HCT116 (cell line): ENCODE measurements at regions not wholly inside any gene's neighbourhood (a gene's known extent, or its start where the extent isn't known, plus 50 kb on each side); places are given as distances from the start of the nearest gene placed in this dataset.

Experiments
- CTCF ChIP-seq, 3 experiments: fragments of 200-600 bp in 1 of 3; sonication (generic) in 1 of 3; IDR thresholded peaks in 2 of 3; conservative IDR thresholded peaks in 1 of 3; 2 replicates each; pipeline ENCODE4 v1.5.1; 2012 to 2017; ENCODE audit warnings: low read depth in 2 of 3, low read length in 2 of 3, antibody characterized with exemption in 1 of 3, borderline replicate concordance in 1 of 3, control low read depth in 1 of 3, mild to moderate bottlenecking in 1 of 3, mixed read lengths in 1 of 3, mixed run types in 1 of 3, moderate library complexity in 1 of 3; ENCODE audit not compliant: insufficient read depth in 1 of 3
- EGR1 ChIP-seq: IDR thresholded peaks from 2 replicates; pipeline ENCODE4 v1.6.1; 2012; ENCODE audit warnings: low read depth
- EZH2 ChIP-seq: fragments of 200-600 bp; sonication (generic); IDR thresholded peaks from 2 replicates; pipeline ENCODE4 v1.6.1; 2017; ENCODE audit warnings: antibody characterized with exemption, mixed run types
- EZH2phosphoT487 ChIP-seq: fragments of 200-600 bp; IDR thresholded peaks from 2 replicates; pipeline ENCODE4 v1.6.1; 2018; ENCODE audit warnings: antibody characterized with exemption, borderline replicate concordance
- POLR2A ChIP-seq: IDR thresholded peaks from 2 replicates; pipeline ENCODE4 v1.7.0; 2011; ENCODE audit warnings: borderline replicate concordance; ENCODE audit not compliant: insufficient read depth, insufficient read length; ENCODE audit errors: extremely low read depth
- POLR2AphosphoS5 ChIP-seq: IDR thresholded peaks from 2 replicates; pipeline ENCODE4 v1.6.1; 2011; ENCODE audit warnings: mild to moderate bottlenecking, low read depth, low read length, moderate library complexity
- SIN3A ChIP-seq: IDR thresholded peaks from 2 replicates; pipeline ENCODE4 v1.6.1; 2012; ENCODE audit warnings: low read depth
- SP1 ChIP-seq: IDR thresholded peaks from 2 replicates; pipeline ENCODE4 v1.6.1; 2012; ENCODE audit warnings: low read depth
- YY1 ChIP-seq: IDR thresholded peaks from 2 replicates; pipeline ENCODE4 v1.6.1; 2011; ENCODE audit warnings: low read length, low read depth, moderate library complexity, mild to moderate bottlenecking; ENCODE audit not compliant: insufficient replicate concordance; ENCODE audit errors: extremely low read depth
- ZNF274 ChIP-seq: fragments of 200-500 bp; sonication (Bioruptor generic); IDR thresholded peaks from 2 replicates; pipeline ENCODE4 v1.6.1; 2014; ENCODE audit warnings: mild to moderate bottlenecking, low read depth, low read length, inconsistent platforms

- TF ChIP-seq SP1, result no peak
- no peak for TF ChIP-seq ZNF274
- no peak for TF ChIP-seq POLR2A
- no peak for TF ChIP-seq CTCF (IDR thresholded peaks at IDR 0.05 in 2 of 3, conservative IDR thresholded peaks at IDR 0.05 in 1 of 3; ENCODE audit: borderline replicate concordance in 1 of 3, insufficient read depth in 1 of 3, low read depth in 2 of 3, low read length in 2 of 3)
- no peak for TF ChIP-seq EZH2
- TF ChIP-seq SIN3A, result no peak
- no peak for TF ChIP-seq POLR2AphosphoS5
- no peak for TF ChIP-seq EZH2phosphoT487
- no peak for TF ChIP-seq EGR1
- no peak for TF ChIP-seq YY1
These were observed 711.0 kb downstream of the UQCRFS1 start for GRCh38 chr19:28501976-28502375.
